Pulmonary artery endothelial cell (primary cell): ENCODE measurements at regions not wholly inside any gene's neighbourhood (a gene's known extent, or its start where the extent isn't known, plus 50 kb on each side); places are given as distances from the start of the nearest gene placed in this dataset.

ENCODE experiments used
- DNase-seq: peaks from one replicate; pipeline ENCODE4 v3.0.0-alpha.2; 2011; ENCODE audit warnings: low read depth, low spot score

GRCh38 chr4:123807187-123807586 lies 410.6 kb downstream of the SPRY1 start:
- DNase-seq: no peak

GRCh38 chr4:123807866-123808265 lies 411.3 kb downstream of the SPRY1 start:
- no peak for DNase-seq

DNA sequence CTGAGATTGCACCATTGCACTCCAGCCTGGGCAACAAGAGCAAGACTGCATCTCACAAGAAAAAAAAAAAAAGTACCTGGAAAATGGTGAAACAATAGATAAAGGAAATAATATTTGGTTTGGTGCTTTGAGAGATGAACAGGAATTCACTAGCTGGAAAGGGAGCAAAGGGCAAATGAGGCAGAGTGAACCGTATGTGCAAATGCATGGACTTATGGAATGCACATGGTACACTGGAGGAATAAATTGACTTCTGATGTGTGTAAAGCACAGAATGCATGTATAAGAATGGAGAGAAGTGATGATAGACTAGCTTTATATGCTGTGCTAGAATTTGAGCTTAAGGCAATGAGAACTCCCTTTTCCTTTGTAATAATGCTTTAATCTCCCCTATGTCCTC lies 413.3 kb downstream of the SPRY1 start:
- no peak for DNase-seq

DNA sequence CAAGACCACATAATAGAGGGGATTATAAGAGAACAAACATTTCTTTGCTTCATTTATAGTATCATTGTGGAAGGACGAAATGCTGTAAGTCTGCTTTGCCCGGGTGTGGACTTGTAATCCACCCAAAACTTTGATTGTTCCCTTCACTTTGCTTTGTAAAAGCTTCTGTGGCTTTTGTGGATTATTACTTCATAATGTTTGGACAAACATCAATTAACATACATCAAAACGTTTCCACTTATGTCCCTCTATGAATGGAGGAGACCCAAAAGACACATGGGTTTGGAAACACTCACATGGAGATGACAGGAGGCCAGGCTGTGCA lies 415.4 kb downstream of the SPRY1 start:
- DNase-seq: no peak

DNA sequence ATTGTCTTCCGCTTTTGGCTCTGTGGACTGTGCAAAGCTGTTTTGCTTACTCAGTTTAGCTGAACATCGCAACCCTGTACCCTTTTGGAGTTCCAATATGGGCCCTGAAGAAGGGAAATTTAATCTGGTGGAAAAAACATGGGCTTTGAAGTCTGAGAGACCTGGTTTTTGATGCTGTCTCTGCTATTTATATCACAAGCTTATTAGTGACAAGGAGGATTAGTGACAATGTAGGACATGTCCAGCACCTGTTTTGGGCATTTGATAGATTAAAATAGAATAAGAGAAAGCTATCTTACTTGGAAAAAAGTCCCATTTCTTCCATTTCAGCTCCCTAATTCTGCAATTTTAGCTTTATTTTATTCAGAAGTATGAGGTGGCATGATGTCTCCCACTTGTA lies 417.3 kb downstream of the SPRY1 start:
- DNase-seq: no peak

GRCh38 chr4:123816462-123816861 lies 419.9 kb downstream of the SPRY1 start:
- DNase-seq: no peak

DNA sequence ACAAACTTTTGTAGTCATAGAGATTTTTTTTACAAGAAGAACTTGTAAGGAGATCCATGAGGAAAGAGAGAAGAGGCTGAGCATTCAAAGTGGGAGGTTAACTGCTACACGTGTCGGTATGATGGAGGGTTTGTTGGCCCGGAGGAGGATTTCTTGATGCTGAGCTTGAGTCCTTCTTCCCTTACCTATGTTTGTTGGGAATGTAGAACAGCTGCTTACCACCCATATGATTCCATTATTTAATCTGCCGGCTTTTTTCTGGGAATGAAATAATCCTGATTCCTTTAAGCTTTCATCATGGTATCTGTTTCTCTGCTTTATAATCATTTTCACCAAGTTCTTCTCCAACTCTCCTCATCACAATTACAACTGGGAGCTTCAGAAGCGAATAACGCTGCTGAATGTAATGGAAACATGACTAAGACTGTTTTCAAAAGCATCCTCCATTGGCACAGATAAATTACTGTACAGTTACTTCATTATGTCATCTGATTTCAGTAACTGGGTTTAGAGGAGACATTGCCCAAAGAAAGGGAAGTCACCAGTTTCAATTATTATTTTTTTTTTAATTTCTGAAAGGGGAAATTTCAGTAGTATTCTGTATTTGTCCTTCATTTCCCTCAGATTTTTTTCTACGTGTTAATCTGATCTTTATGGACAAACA lies 420.6 kb downstream of the SPRY1 start:
- DNase-seq: no peak

- no peak for DNase-seq
These were observed 422.9 kb downstream of the SPRY1 start for GRCh38 chr4:123819362-123820035.

DNA sequence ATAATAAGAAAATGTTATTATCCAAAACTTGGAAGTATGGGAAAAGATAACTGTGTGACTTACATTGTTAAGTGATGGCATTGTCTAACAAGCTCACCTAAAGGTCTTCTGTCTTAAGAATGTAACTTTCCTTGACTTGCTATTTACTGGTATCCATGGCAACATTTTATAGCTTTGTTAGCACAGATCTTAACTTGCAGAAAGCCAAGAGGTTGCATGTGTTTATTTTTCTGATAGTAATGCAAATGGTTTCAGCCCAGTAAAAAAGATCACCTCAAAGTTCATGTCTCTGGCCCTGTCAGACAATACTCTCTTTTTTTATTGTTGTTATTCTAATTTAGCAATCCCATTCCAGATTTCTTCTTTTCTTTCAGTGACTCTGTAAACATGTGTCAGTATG lies 425.3 kb downstream of the SPRY1 start:
- DNase-seq: no peak

- no peak for DNase-seq
These were observed 425.8 kb downstream of the SPRY1 start for GRCh38 chr4:123822353-123822752.

DNA sequence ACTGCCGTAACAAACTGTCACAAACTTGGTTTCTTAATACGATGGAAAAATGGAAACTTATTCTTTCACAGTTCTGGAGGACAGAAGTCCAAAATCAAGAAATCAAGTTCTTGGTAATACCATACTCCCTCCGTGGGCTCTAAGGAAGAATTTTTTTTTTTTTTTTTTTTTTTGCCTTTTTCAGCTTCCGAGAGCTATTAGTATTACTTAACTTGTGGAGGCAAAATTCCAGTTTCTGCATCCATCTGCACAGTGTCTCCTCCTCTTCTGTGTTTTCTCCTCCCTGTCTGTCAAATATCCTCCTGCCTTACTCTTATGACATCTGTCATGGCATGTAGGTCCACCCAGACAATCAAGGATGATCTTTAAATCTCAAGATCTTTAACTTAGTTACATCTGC lies 426.6 kb downstream of the SPRY1 start:
- DNase-seq: no peak

DNA sequence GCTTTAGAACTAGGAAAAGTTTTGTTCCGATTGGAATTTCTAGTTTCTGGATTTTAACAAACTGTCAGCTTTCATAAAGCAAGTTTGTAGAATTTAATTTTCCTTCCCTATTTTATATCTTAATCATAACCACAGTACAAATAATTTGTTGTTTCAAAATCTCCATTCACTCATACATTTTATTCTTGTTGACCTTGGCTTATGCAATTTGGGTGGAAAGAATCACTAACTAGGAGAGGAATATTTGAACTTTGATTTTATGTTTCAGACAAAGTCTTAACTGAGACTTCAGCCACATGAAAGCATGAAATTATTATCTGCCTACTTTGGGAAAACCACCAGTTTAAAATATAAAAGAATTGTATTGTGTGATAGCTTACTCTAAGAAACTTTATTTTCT lies 427.9 kb downstream of the SPRY1 start:
- DNase-seq: no peak

GRCh38 chr4:123825596-123826291 lies 429.1 kb downstream of the SPRY1 start:
- no peak for DNase-seq

DNA sequence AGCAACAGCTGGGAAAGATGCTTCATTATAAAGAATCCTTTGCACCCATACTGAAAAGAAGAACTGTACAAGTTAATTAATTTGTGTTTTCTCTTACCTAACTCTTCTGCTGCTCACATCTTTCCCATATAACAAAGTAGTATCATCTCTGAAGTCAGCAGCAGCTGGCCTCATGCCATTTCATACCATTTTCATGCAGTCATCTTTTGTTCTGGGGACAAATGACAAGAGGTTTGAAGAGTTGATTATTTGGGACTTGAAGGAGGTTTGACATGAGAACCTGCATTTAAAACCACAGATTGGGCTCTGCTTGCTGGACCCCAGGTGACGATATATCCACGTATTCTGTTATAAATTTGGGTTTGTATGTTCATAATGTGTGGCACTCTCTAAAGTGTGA lies 430.3 kb downstream of the SPRY1 start:
- DNase-seq: no peak

DNA sequence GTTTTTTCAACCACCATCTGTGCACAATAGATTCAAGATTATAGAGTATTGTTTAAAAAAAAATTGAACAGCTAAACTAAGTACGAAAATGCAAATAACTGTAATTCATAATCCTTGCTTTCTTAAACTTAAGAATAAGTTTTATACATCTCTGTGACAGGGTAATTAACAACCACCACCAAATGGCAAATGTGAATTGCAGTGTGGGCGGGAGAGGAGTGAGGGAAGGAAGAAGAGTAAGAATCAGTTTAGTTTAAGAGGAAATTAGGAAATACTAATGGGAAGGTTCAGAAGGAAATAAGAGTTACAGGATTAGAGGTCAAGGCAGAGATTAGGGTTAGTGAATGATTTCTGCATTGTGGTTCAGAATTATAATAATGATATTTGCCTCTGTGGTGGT lies 430.9 kb downstream of the SPRY1 start:
- DNase-seq: no peak

DNA sequence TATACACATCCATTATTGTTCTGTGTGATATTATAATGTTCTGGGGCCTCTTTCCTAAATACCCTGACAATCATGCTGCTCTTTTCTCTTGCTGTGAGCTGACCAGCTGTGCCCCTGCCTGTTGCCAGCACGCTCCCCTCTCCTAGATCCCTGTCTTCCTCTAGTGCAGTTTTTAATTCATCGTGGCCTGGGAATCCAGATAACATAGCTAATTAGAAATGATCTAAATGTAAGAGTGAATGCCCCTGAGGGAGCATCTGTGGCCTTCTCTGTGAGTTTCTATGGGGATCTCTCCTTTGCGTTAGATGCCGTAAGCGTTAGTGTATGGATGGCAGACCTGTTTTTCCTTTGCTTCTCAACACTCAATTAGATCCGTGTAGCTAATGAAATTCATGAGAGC lies 434.3 kb downstream of the SPRY1 start:
- no peak for DNase-seq

DNA sequence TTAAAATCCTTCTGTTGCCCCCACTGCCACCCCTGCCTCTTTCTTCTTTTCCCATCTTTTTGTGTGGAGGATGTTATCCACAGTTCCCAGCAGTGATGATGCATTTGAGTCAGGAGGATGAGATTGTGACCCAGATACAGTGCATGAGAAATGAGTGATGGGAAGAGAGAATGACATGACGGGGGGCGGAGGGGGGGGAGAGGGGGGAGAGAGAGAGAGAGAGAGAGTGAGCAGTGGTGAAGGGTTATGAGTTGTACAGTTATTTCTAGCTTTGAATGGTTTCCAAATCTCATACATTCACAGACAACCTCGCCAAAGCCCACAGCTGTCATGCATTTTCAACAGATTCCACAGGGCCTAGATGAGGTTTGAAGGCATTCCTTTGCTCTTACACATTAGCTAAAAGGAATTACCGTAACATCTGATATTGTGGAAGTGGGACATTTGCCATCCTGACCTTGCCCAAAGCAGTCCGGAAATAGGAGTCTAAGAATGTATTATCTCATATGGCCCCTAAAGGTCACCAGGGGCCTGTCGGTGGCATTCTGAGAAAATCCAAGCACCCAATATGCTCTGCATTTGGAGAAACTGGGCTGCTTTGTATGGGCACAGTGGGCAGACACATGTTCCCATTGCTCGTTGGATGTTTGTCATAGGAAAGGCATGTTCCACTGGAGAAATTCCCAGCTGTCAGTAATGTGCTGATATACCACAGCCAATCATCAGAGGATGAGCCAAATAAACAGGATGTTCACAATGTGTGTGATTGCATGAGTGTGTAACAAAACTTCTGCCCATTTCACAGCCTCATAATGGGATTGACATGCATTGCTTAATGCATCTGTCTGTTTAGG lies 435.8 kb downstream of the SPRY1 start:
- peak; percentile 86 for DNase-seq

DNA sequence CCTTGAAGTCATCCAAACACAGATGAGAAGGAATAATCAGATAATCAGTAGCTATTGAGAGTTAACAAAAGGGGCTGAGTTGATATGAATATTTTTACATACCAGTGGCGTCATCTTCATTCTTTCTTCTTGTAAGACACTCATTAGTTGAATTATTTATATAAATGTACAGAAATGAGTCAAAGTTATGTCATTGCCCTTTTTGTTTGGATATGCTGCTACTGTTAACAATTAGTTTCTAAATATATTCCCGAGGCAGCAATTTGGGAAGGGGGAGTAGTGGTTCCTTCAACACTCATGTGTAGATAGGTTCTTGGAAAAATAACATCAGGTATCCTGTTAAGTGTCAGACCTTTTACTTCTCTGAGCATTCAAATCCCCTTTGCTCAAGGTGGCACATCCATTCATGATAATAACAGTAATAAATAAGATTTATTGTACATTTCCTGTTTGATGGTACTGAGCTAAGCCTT lies 436.6 kb downstream of the SPRY1 start:
- DNase-seq: no peak

DNA sequence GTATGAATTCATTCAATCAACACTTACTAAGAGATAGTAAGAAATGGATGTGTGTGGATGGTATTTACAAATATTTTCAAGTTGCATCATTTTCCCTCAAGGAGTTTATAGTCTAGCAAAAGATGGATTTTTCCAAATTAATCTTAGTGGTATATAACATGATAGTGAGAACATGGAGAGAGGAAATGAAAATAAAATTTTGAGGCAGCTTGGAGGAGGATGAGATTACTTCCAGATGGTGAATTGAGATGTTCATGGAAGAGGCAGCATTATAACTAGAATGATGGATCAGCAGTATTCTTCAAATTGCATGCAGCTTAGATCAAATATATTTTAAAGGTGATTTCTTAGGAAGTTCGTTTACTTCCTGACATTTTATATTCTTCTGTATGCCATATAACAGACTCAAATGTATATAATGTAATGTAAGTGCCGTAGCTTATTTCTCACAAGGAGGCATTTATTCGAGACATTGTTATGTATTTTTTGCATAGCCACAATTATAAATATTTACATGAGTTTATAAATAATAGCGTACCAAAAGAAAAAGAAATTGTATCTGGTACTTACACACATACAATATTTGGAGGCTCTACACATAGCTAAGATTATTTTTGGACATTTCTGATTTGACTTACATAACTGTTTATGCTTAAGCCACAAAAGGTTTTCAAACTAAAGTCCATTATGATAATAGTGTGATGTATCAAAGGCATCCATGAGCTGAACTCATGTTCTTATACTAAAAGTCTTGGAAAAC lies 439.4 kb downstream of the SPRY1 start:
- no peak for DNase-seq

DNA sequence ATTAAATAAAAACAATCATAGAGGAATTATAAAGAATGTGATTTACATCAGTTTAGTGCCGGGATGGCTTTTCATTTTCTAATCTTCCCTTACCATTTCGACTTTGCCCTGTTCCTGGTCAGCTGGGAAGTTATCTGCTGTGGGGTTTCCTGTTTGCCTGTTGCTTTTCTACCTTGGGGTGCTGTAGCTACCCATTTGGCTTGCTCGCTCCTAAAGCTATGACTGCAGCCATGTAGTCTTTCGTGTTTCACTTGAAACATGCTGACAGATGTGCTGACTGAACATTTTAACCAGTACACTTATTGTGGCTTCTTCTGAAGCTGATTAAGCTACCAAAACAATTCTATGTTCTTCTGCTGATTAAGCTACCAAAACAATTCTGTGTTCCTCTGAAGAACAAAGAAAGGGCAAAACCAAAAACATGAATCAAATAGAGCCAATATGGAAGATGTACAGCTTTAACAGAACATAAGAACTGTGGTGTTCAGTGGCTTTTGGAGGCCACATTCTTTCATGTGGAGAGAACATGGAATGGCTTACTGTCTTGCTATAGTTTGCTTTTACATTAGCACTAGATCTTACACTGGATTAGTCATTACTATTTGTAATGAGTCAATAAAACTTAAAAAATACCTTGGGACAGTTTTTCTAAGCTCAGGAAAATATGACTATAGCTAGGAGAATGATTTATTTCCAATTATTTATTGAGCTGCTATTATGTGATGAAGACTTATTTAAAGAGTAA lies 440.4 kb downstream of the SPRY1 start:
- no peak for DNase-seq
